Endothelial cell (in vitro differentiated cells): ENCODE measurements at regions not wholly inside any gene's neighbourhood (a gene's known extent, or its start where the extent isn't known, plus 50 kb on each side); places are given as distances from the start of the nearest gene placed in this dataset.

Experiments used
- DNase-seq: peaks from one replicate; pipeline ENCODE4 v3.0.0; 2021; ENCODE audit warnings: low spot score
- H3K27ac Mint-ChIP-seq: one replicate; pipeline ENCODE4 v1.8.0; 2021; ENCODE audit warnings: mixed read lengths, inconsistent platforms; ENCODE audit not compliant: unreplicated experiment
- H3K27me3 Mint-ChIP-seq: one replicate; pipeline ENCODE4 v1.8.0; 2021; ENCODE audit warnings: mild to moderate bottlenecking, moderate library complexity, mixed read lengths, inconsistent platforms; ENCODE audit not compliant: unreplicated experiment
- H3K36me3 Mint-ChIP-seq: one replicate; pipeline ENCODE4 v1.8.0; 2021; ENCODE audit warnings: mild to moderate bottlenecking, low read depth, mixed read lengths, inconsistent platforms; ENCODE audit not compliant: unreplicated experiment
- H3K4me1 Mint-ChIP-seq: one replicate; pipeline ENCODE4 v1.8.0; 2021; ENCODE audit warnings: mild to moderate bottlenecking, mixed read lengths, inconsistent platforms; ENCODE audit not compliant: unreplicated experiment
- H3K4me3 Mint-ChIP-seq: one replicate; pipeline ENCODE4 v1.8.0; 2021; ENCODE audit warnings: mild to moderate bottlenecking, mixed read lengths, inconsistent platforms; ENCODE audit not compliant: unreplicated experiment
- H3K9me3 Mint-ChIP-seq: one replicate; pipeline ENCODE4 v1.8.0; 2021; ENCODE audit warnings: mixed read lengths, inconsistent platforms; ENCODE audit not compliant: unreplicated experiment
- CTCF ChIP-seq: fragments of 200-600 bp; sonication (generic); IDR thresholded peaks from one replicate; pipeline ENCODE4 v1.5.0; 2021; ENCODE audit warnings: antibody characterized with exemption; ENCODE audit not compliant: unreplicated experiment

- peaks cover 5% of the 10 kb centered on the region for H3K27me3 Mint-ChIP-seq
- TF ChIP-seq CTCF, result no peak
- no peaks in the 10 kb centered on the region for H3K36me3 Mint-ChIP-seq
- H3K4me3 Mint-ChIP-seq, result no peak overlapping the region
- no peak for DNase-seq
- no peaks in the 10 kb centered on the region for H3K4me1 Mint-ChIP-seq
- no peak overlapping the region for H3K27ac Mint-ChIP-seq
- H3K9me3 Mint-ChIP-seq, result no peaks in the 10 kb centered on the region
Observed at GRCh38 chr22:27628891-27629631, 172.5 kb downstream of the MN1 start.

- H3K27ac Mint-ChIP-seq, result no peak overlapping the region
- no peak for TF ChIP-seq CTCF
- H3K4me3 Mint-ChIP-seq, result no peak overlapping the region
- H3K4me1 Mint-ChIP-seq, result no peaks in the 10 kb centered on the region
- H3K9me3 Mint-ChIP-seq, result no peaks in the 10 kb centered on the region
- no peak for DNase-seq
- H3K27me3 Mint-ChIP-seq, result peaks cover 9% of the 10 kb centered on the region
- H3K36me3 Mint-ChIP-seq, result no peaks in the 10 kb centered on the region
Observed at GRCh38 chr22:27629908-27630673, 171.5 kb downstream of the MN1 start.

GRCh38 chr22:27630754-27631153 lies 170.8 kb downstream of the MN1 start:
- Mint-ChIP-seq H3K27ac (no peak overlapping the region), H3K27me3 (peaks cover 9% of the 10 kb centered on the region), H3K36me3 (no peaks in the 10 kb centered on the region), H3K9me3 (no peaks in the 10 kb centered on the region), H3K4me3 (no peak overlapping the region), H3K4me1 (no peaks in the 10 kb centered on the region)
- no peak for DNase-seq
- no peak for TF ChIP-seq CTCF

- Mint-ChIP-seq H3K4me1 (no peaks in the 10 kb centered on the region), H3K9me3 (no peaks in the 10 kb centered on the region), H3K27me3 (peaks cover 11% of the 10 kb centered on the region), H3K27ac (no peak overlapping the region), H3K36me3 (no peaks in the 10 kb centered on the region), H3K4me3 (no peak overlapping the region)
- DNase-seq, result no peak
- no peak for TF ChIP-seq CTCF
Observed at GRCh38 chr22:27631641-27632040, 169.9 kb downstream of the MN1 start.
